ENCODE measurements at regions not wholly inside any gene's neighbourhood (a gene's known extent, or its start where the extent isn't known, plus 50 kb on each side); places are given as distances from the start of the nearest gene placed in this dataset.
"Not testable (repeated sequence)": the region's sequence is repeated elsewhere in the genome, so short reads cannot be mapped to it uniquely, and the experiment has no call there.

GRCh38 chr2:356304-356703 is 68.4 kb upstream of the ALKAL2 start:
- DNase-seq (ENCODE audit: extremely low read depth in 1 of 2, low read depth in 1 of 2), result not testable (repeated sequence)

GRCh38 chr2:355773-356172 is 67.9 kb upstream of the ALKAL2 start:
- DNase-seq (ENCODE audit: extremely low read depth in 1 of 2, low read depth in 1 of 2), result no peak

DNA sequence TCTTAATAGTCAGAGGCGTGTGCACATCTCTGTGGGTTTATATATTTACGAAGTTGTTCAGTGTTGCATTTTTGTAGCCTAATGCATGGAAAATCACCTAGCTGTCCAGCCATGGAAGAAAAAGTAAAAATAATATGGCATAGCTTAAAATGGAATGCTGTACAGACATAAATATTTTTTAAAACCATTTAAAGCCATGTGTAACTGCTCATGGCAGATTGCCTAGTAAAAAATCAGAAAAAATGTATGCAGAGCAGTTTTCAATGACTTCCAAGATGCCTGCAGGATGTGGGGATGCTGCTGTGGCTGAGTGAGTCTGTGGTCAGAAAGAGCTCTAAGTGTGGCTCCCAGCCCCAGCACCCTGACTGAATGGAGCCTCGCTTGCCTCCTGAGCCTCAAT is 64.8 kb upstream of the ALKAL2 start:
- no peak for DNase-seq (ENCODE audit: extremely low read depth in 1 of 2, low read depth in 1 of 2)

- no peak for DNase-seq (ENCODE audit: extremely low read depth in 1 of 2, low read depth in 1 of 2)
Observed at GRCh38 chr2:349390-349789, 61.5 kb upstream of the ALKAL2 start.

GRCh38 chr2:348361-348916 is 60.5 kb upstream of the ALKAL2 start:
- no peak for DNase-seq (ENCODE audit: extremely low read depth in 1 of 2, low read depth in 1 of 2)

GRCh38 chr2:344811-345210 is 56.9 kb upstream of the ALKAL2 start:
- no peak for DNase-seq (ENCODE audit: extremely low read depth in 1 of 2, low read depth in 1 of 2)

GRCh38 chr2:343355-343754 is 55.5 kb upstream of the ALKAL2 start:
- DNase-seq (ENCODE audit: extremely low read depth in 1 of 2, low read depth in 1 of 2), result no peak

DNA sequence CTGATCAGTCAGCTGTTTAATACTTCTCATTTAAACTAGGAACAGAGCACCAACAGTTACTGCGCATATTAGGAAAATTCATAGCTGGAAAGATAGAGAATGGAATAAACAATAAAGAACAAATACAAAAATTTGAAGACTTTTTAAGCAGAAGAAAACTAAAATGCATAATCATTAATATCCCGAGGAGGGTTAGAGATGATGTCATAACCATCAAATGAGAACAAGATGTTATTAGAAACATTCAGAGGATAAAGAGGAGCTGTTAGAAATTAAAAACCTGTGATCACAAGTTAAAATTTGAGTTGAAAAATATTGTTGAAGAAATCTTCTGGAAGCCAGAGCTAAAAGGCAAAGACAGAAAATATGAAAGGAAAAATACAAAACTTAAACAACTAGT is 54.0 kb upstream of the ALKAL2 start:
- no peak for DNase-seq (ENCODE audit: extremely low read depth in 1 of 2, low read depth in 1 of 2)

DNA sequence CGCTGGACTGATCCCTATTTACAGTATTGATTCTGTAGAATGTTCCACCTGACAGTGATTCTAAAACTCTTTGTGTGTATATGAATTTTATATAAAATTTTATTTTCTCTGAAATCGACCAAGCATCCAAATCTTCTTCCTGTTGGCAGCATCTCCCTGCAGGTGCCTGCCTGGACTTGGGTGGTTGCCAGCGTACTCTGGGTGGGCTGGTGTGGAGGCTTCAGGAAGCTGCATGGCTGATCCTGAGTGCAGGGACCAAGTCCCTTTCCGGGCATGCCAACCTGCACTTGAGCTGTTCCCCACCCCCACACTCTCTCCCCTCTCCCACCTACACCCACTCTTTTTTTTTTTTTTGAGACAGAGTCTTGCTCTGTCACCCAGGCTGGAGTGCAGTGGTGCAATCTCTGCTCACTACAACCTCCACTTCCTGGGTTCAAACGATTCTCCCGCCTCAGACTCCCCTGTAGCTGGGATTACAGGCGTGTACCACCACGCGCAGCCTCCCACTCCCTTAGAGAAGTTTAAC is 53.2 kb upstream of the ALKAL2 start:
- DNase-seq (ENCODE audit: extremely low read depth in 1 of 2, low read depth in 1 of 2), result no peak
